SJCRH30 (cell line): ENCODE measurements at regions not wholly inside any gene's neighbourhood (a gene's known extent, or its start where the extent isn't known, plus 50 kb on each side); places are given as distances from the start of the nearest gene placed in this dataset.
A peak's percentile ranks its signal among the peaks of the same experiment; 100 is the strongest.

Source experiments
- DNase-seq, 2 experiments: peaks; one replicate each; pipeline ENCODE4 v3.0.0-alpha.2; 2015 to 2020
- H3K27ac ChIP-seq: fragments of 250-450 bp; sonication (Bioruptor Pico); 2 replicates; pipeline ENCODE4 v1.5.1; 2020; ENCODE audit warnings: mild to moderate bottlenecking, moderate library complexity
- H3K27me3 ChIP-seq: fragments of 250-450 bp; sonication (Bioruptor Pico); 2 replicates; pipeline ENCODE4 v1.5.1; 2020; ENCODE audit warnings: mild to moderate bottlenecking, moderate library complexity
- H3K36me3 ChIP-seq: fragments of 250-450 bp; sonication (Bioruptor Pico); 2 replicates; pipeline ENCODE4 v1.5.1; 2020; ENCODE audit warnings: mild to moderate bottlenecking, moderate library complexity
- H3K4me1 ChIP-seq: fragments of 250-450 bp; sonication (Bioruptor Pico); 2 replicates; pipeline ENCODE4 v1.5.1; 2020; ENCODE audit warnings: mild to moderate bottlenecking, moderate library complexity
- H3K4me3 ChIP-seq: fragments of 250-450 bp; sonication (Bioruptor Pico); 2 replicates; pipeline ENCODE4 v1.5.1; 2020; ENCODE audit warnings: mild to moderate bottlenecking, moderate library complexity
- H3K9me3 ChIP-seq: fragments of 250-450 bp; sonication (Bioruptor Pico); replicated peaks from 2 replicates; pipeline ENCODE4 v1.5.1; 2020; ENCODE audit warnings: mild to moderate bottlenecking, moderate library complexity

DNA sequence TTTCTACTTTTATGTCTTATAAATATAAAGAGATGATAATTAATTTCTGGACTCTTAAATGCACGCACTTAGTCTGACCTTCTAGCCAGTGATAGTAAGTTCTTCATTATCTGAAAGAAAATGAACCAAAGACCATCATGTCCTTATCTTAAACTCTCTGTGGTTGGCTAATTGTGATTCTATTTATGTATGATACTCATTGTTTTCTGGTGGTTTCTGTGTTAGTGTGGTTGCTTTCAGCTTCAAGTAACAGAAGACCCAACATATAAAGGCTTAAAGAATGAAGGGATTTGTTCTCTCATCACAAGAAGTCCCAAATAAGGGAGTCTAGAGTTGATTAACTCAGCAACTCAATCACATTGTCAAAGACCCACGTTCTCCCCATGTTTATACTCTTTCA lies 225.2 kb upstream of the TANK start:
- H3K27ac ChIP-seq, result no peak overlapping the region
- no peak for DNase-seq
- H3K4me3 ChIP-seq, result no peak overlapping the region
- no peaks in the 10 kb centered on the region for H3K4me1 ChIP-seq
- H3K9me3 ChIP-seq, result no peaks in the 10 kb centered on the region
- H3K27me3 ChIP-seq, result no peaks in the 10 kb centered on the region
- H3K36me3 ChIP-seq, result no peaks in the 10 kb centered on the region

DNA sequence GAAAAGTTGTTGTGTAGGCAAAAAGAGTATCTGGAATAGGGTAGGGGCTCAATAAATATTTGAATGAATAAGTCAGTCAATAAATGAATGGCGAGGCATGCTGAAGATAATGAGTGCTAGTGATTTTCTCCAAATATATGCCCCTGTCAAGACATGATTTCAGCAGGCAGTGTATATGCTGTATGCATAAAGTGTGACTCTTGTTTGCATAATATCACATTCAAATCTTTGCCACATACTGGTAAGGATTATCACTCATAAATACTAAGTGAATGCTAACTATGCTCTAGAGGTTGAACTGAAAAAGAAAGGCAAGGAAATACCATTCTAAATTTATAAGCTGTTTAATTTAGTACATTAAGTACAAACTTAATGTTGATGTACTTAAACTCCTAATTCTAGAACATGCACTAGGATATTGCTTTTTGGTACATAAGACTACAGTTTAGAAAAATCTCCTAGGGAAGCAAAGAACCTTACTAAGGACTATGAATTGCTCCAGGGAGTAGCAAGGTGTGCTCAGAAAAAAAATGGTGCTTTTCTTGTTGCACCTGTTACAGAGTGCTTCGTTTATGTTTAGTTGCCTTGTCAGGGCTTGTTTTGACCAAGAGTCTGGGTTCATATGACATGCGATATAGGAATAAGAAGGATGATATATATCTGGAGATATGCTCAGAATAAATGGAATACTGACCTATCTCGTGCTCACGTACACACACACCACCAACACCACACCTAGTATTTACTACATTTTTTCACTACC lies 224.0 kb upstream of the TANK start:
- Histone ChIP-seq H3K27me3 (no peaks in the 10 kb centered on the region), H3K4me1 (no peaks in the 10 kb centered on the region), H3K36me3 (no peaks in the 10 kb centered on the region), H3K9me3 (no peaks in the 10 kb centered on the region), H3K4me3 (no peak overlapping the region), H3K27ac (no peak overlapping the region)
- no peak for DNase-seq

DNA sequence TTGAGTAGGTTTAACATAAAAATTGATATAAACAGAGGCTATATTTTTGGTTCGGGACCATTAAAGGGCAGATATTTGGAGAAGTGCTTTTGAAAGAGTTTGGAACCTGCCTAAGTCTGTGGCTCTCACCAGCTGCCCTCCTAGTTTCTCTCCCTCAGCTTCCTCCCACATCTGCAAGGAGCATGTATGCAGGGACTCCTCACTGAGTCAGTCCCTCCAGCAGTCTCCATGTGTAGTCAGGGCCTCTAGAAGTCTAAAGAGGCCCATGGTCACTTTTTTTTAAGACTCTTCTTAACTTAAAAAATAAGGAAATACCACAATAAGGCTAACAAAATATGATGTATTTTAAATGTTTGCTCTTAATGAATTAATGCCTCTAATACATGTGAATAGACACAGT lies 220.0 kb upstream of the TANK start:
- Histone ChIP-seq H3K4me1 (no peaks in the 10 kb centered on the region), H3K4me3 (no peak overlapping the region), H3K36me3 (no peaks in the 10 kb centered on the region), H3K27me3 (no peaks in the 10 kb centered on the region), H3K9me3 (no peaks in the 10 kb centered on the region), H3K27ac (no peak overlapping the region)
- no peak for DNase-seq

DNA sequence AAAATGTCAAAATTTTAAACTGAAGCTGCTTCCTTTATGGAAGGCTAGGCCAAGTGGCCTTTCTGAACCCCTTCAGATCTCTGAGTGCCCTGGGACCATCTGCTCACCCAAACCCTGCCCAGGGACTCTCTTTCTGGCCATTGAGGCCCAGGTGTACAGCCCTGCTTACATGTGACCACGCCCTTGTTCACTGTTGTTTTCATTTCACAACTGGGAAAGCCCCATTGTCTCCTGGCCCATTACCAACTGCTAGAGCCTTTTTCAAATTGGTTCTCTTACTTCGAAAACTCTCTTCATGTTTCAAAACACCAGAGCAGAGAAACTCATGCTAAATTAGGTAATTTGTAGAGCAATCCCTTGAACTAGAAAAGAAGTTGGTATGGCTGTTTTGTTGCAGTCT lies 219.5 kb upstream of the TANK start:
- Histone ChIP-seq H3K4me3 (no peak overlapping the region), H3K9me3 (no peaks in the 10 kb centered on the region), H3K27ac (no peak overlapping the region), H3K4me1 (no peaks in the 10 kb centered on the region), H3K36me3 (no peaks in the 10 kb centered on the region), H3K27me3 (no peaks in the 10 kb centered on the region)
- DNase-seq, result no peak

DNA sequence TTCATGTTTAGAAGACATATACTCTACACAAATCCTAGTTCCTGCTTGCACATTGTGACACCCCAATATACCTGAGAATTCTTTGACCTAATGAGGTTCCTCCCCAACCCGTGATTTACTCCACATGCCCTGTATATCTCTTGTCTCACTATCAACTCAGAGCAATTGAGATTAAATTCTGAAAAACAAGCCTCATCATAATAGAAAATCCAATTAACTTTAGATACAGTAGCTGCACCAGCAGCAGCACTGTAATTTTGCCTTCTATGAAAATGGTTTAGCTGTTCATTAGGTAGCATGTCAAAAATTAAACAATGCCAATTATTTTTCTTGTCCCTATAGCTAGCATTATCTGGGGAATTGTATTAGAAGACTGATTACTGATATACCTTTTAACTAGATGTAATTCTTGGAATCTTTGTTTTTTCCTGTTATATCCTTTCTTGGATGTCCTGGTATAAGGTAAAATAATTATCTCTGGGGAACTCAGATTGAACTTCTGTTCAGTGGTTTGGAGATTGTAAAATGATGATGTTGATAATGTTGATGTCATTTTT lies 218.9 kb upstream of the TANK start:
- Histone ChIP-seq H3K27ac (no peak overlapping the region), H3K4me1 (no peaks in the 10 kb centered on the region), H3K9me3 (no peaks in the 10 kb centered on the region), H3K27me3 (no peaks in the 10 kb centered on the region), H3K4me3 (no peak overlapping the region), H3K36me3 (no peaks in the 10 kb centered on the region)
- no peak for DNase-seq

DNA sequence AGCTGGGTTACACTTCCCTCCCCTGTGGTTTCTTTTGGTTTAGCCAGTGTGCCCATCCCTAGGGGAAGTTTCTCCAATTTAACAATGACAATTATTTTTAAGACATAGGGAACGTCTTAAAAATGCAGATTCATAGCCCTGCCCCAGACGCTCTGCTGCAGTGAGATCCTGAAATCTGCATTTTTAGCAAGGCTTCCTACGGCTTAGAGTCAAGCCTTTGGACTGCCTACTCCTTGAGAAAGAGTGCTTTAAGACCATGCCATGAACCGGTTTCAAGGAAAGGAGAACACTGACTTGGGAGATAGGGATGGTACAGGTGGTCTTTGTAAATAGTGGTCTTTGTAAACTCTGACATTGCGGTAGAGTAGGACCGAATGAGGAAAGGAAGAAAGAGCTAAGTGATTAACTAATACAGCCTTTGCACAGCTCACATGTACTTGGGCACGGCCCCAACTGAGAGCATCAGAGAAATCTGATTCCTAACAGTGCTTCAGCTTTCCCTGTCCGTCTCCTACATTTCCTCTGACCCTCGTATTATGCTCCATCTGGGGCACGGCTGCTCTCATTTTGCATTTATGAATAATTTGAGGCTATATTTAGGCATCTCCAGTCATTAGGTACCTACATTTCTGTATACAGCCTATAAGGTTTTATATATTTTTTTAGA lies 217.6 kb upstream of the TANK start:
- DNase-seq, result peak in 1 of 2 experiments; percentile 15
- Histone ChIP-seq H3K27me3 (no peaks in the 10 kb centered on the region), H3K36me3 (no peaks in the 10 kb centered on the region), H3K9me3 (no peaks in the 10 kb centered on the region), H3K4me1 (no peaks in the 10 kb centered on the region), H3K27ac (no peak overlapping the region), H3K4me3 (no peak overlapping the region)

DNA sequence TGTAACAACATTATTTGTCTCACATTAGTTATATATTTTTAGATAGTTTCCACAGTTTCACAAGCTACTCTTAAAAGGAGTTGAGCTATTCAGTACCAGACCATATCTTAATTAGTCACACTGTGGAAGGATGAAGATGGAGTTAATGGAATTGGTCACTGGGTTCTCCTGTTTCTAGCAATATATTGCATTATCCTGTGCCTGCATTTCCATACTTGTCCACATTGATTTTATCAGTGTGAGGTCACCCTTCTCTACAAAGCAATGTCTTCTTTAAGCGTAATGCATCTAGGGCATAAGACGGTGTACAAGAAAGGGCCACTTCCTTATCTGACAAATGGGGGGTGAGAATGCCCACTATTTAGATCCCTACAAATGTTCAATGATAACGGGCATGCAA lies 216.8 kb upstream of the TANK start:
- no peak for DNase-seq
- H3K4me3 ChIP-seq, result no peak overlapping the region
- no peaks in the 10 kb centered on the region for H3K9me3 ChIP-seq
- H3K27ac ChIP-seq, result no peak overlapping the region
- H3K27me3 ChIP-seq, result no peaks in the 10 kb centered on the region
- H3K4me1 ChIP-seq, result no peaks in the 10 kb centered on the region
- no peaks in the 10 kb centered on the region for H3K36me3 ChIP-seq

DNA sequence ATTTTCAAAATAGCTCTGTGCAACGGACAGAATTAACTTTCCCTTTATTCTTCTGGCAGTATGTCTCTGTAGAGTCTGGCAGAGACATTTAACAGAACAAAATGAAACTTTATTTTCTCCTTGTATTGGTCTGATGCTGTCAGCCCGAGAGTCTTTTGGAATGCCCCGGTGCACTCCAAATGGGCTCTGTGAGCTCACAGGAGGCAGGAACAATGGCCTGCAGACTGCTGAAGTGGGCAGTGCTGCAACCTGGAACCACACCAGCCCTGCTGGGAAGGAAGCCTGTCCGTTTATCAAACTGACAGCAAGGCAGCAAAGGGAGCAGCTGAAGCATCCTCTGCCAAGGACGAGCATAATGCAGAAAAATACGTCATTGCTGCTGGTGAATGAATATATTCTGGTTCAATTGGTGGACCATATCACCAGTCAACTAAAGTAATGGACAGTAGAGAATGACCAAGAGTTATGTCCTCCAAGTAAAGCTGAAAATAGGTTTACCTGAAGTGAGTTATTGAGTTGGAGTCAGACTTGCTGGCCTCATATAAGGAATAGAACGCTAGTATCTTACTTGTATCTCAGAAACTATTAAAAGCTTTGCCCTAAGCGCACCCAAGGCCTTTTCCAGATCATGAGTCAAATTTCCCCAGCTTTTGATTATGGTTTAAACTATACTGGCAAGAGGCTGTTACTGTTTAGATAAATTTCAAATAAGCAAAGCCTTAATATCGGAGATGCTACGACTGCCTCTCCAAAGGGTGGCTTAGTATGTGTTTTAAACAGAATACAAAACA lies 207.6 kb upstream of the TANK start:
- H3K27ac ChIP-seq, result no peak overlapping the region
- H3K4me3 ChIP-seq, result no peak overlapping the region
- no peaks in the 10 kb centered on the region for H3K27me3 ChIP-seq

DNA sequence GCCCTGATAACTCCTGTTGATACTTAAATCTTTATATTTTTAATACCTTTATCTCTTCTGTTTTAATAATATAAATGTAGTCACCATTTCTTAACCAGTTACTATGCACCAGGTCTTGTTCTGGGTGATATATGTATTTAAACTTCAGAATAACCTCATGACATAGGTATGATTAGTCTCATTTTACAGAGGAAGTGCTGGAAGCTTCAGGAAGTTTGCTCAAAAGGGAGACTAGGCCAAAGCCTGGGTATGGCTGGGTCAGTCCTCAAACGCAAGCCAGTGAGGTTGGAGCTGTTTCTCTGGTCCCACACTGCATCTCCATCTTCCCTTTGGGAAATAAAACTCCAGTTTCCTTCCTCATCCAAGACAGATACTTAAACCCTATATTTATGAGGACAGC lies 204.7 kb upstream of the TANK start:
- H3K4me1 ChIP-seq, result no peaks in the 10 kb centered on the region
- no peak overlapping the region for H3K4me3 ChIP-seq
- no peaks in the 10 kb centered on the region for H3K27me3 ChIP-seq
- no peak for DNase-seq
- H3K9me3 ChIP-seq, result no peaks in the 10 kb centered on the region
- no peak overlapping the region for H3K27ac ChIP-seq
- H3K36me3 ChIP-seq, result no peaks in the 10 kb centered on the region

More for the DNA sequence above, 207.6 kb upstream of the TANK start:
- Histone ChIP-seq H3K36me3 (no peaks in the 10 kb centered on the region), H3K4me1 (no peaks in the 10 kb centered on the region), H3K9me3 (no peaks in the 10 kb centered on the region)
- no peak for DNase-seq

DNA sequence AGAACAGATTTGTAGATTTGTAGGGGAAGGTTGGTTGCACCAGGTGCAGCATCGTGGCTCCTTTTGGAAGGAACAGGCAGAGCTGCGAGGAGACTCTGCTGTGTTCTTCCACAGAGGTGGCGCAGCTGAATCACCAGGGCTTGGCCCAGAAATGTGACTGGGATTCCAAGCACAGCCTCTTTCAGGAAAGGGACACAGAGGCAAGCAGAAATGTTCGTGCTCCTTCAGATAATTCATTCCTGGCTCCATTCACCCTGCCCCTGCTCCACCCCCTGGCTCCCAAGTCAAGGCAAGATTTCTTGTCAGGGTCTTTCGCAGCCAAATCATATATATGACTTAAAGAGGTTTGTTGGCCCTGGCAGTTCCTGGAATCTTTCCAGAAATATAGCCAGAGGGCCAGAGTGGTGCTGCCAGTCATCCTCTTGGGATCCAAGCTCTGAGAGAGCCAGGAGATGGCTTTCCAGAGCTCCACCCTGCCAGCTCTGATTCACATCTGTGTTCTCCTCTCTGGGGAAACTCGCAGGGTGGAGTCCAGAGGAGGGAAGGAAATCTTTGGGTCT lies 203.9 kb upstream of the TANK start:
- H3K27ac ChIP-seq, result no peak overlapping the region
- DNase-seq, result no peak
- H3K4me3 ChIP-seq, result no peak overlapping the region
- H3K9me3 ChIP-seq, result no peaks in the 10 kb centered on the region
- no peaks in the 10 kb centered on the region for H3K4me1 ChIP-seq
- H3K27me3 ChIP-seq, result no peaks in the 10 kb centered on the region
- H3K36me3 ChIP-seq, result no peaks in the 10 kb centered on the region

DNA sequence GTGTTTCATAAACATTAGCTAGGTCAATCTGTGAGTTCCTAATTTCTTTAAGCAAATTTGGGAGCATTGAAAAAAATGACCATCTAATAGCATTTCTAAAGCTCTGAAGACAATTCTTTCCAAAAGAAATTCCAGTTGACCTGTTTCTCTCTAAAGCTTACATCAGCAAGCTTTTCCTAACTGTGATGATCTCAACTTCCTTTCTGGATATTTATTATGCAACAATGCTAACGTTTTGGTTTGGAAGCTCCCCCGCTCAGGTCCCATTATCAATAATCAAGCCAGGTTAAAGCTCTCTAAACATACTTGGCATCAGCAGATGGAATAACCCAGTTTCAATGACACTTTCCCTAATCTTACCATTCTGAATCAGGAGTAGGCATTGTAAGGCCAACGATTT lies 196.3 kb upstream of the TANK start:
- DNase-seq, result no peak
- Histone ChIP-seq H3K36me3 (no peaks in the 10 kb centered on the region), H3K9me3 (no peaks in the 10 kb centered on the region), H3K27ac (no peak overlapping the region), H3K4me3 (no peak overlapping the region), H3K4me1 (no peaks in the 10 kb centered on the region), H3K27me3 (no peaks in the 10 kb centered on the region)

DNA sequence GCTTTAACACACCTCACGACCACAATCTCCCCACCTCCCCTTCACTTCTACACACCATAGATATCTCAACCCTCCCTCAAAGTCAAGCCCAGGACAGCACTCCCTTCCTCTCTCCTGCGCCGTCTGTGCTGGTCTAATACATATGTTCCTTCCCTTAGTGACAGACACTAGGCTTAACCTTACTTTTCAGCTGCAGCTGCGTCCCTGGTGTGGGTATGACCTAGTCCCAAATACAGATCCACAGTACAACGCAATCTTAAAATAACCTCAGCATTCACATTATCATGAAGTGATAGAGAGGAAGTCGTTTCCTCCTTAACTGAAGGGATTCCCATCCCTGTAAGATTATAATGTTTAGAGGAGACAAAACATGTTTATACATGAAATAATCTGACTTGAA lies 192.7 kb upstream of the TANK start:
- no peak overlapping the region for H3K27ac ChIP-seq
- no peaks in the 10 kb centered on the region for H3K36me3 ChIP-seq
- H3K9me3 ChIP-seq, result no peaks in the 10 kb centered on the region
- no peak overlapping the region for H3K4me3 ChIP-seq
- no peaks in the 10 kb centered on the region for H3K4me1 ChIP-seq
- no peak for DNase-seq
- H3K27me3 ChIP-seq, result no peaks in the 10 kb centered on the region

DNA sequence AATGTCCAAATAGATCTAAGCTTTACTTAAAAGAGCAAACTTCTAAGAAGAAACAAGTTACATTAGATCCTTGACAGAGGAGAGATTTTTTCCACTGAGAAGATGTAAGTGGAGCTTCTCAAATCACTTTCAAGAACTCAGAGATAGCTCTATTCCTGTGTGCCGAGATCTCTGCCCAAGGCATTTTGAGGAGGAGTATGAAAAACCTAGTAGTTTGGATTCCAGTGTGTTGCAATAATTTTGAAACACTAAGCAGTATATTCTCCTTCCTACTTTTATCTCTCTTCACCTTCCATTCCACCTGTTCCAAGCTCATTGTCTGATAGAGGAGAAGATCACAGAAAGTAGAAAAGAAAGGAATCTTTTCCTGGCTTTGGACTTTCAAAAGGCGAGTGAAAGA lies 192.0 kb upstream of the TANK start:
- H3K9me3 ChIP-seq, result no peaks in the 10 kb centered on the region
- H3K36me3 ChIP-seq, result no peaks in the 10 kb centered on the region
- no peaks in the 10 kb centered on the region for H3K27me3 ChIP-seq
- H3K27ac ChIP-seq, result no peak overlapping the region
- no peaks in the 10 kb centered on the region for H3K4me1 ChIP-seq
- DNase-seq, result no peak
- H3K4me3 ChIP-seq, result no peak overlapping the region

DNA sequence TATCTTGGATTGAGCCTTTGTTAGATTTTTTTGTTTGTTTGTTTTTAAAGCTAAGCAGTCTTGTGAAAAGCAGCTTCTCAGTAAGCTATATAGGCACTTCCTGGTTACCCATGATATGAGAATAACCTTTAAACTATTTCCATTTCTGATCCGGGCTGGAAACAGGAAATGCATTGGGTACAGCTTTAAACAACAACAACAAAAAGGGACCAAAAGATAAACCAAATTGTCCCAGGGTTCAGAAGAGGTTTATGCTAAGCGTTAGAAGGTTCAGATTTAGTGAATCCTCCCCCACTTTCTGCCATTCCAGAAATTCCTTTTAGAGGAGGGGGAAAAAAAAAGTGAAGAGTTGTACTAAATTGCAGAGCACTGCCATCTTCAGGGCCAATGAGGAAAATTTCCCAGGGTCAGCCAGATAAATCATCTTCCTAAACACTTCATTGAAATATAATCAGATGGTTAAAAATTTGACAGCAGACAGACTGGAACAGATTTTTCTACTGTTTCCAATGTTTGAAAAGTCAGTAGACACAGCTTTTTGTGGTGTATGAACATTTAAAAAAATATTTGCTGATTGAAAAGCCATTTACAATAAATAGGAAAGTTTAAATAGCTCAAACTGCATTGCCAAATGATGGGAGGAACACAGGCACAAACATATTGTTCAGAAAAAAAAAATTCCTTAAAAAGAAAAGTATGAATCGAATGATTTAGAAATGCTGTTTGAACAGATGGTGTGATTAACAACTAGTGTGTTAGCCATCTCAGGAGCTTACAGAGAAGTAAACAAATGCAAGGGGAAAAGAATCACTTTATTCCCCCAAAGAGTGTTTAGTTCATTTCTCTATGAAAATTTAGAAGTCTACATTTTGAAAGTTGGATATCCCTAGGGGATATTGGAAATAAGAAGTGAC lies 189.9 kb upstream of the TANK start:
- peak; percentile 58 to 84 for DNase-seq
- H3K27me3 ChIP-seq, result no peaks in the 10 kb centered on the region
- no peaks in the 10 kb centered on the region for H3K36me3 ChIP-seq
- peak overlapping the region; percentile 62 for H3K27ac ChIP-seq
- H3K4me3 ChIP-seq, result peak overlapping the region; percentile 54
- H3K9me3 ChIP-seq, result no peaks in the 10 kb centered on the region
- H3K4me1 ChIP-seq, result peaks cover 14% of the 10 kb centered on the region
